Heart left ventricle (tissue), 16 donors: ENCODE measurements at regions not wholly inside any gene's neighbourhood (a gene's known extent, or its start where the extent isn't known, plus 50 kb on each side); places are given as distances from the start of the nearest gene placed in this dataset.
"Not testable (repeated sequence)": the region's sequence is repeated elsewhere in the genome, so short reads cannot be mapped to it uniquely, and the experiment has no call there.

Source experiments
- ATAC-seq, 4 donors: fragments of 200-7000 bp; cut with Tn5 transposase; one replicate each; pipeline ENCODE4 v1.9.1; 2020 to 2022; ENCODE audit warnings: moderate library complexity in 4 of 4, mild to moderate bottlenecking in 3 of 4, moderate number of reproducible peaks in 1 of 4
- DNase-seq, 5 donors: peaks; one replicate each; pipeline ENCODE4 v3.0.0-alpha.2; 2020
- H3K27ac ChIP-seq, 12 donors: fragments of 200-600 bp; sonication (generic) in 4 of 12; one replicate each; pipeline versions ENCODE4 v1.5.0 to v1.8.0; 2016 to 2022; ENCODE audit warnings: mild to moderate bottlenecking in 2 of 12
- H3K27me3 ChIP-seq, 9 donors: fragments of 200-600 bp; sonication (generic) in 2 of 9; one replicate each; pipeline versions ENCODE4 v1.5.1 to v1.8.0; 2016 to 2022; ENCODE audit warnings: mild to moderate bottlenecking in 3 of 9
- H3K36me3 ChIP-seq, 9 donors: fragments of 200-600 bp; sonication (generic) in 2 of 9; one replicate each; pipeline versions ENCODE4 v1.5.0 to v1.8.0; 2018 to 2022; ENCODE audit warnings: mild to moderate bottlenecking in 2 of 9
- H3K4me1 ChIP-seq, 12 donors: fragments of 200-600 bp; sonication (generic) in 4 of 12; one replicate each; pipeline versions ENCODE4 v1.5.0 to v1.8.0; 2016 to 2022; ENCODE audit warnings: mild to moderate bottlenecking in 3 of 12
- H3K4me3 ChIP-seq, 12 donors: fragments of 200-600 bp; sonication (generic) in 4 of 12; one replicate each; pipeline versions ENCODE4 v1.5.0 to v1.8.0; 2017 to 2022; ENCODE audit warnings: mild to moderate bottlenecking in 9 of 12, moderate library complexity in 4 of 12
- H3K9me3 ChIP-seq, 12 donors: fragments of 200-600 bp; sonication (generic) in 4 of 12; one replicate each; pipeline versions ENCODE4 v1.5.0 to v1.8.0; 2016 to 2022; ENCODE audit warnings: mild to moderate bottlenecking in 1 of 12
- POLR2A ChIP-seq, 2 donors: fragments of 450-650 bp; IDR thresholded peaks; one replicate each; pipeline ENCODE4 v1.6.1; 2017; ENCODE audit warnings: antibody characterized with exemption in 2 of 2, mild to moderate bottlenecking in 2 of 2, moderate library complexity in 2 of 2
- WGBS, 4 donors: extraction: QIAGEN DNeasy Blood & Tissue Kit in 2 of 4; methylation state at CpG; one replicate each; pipeline versions ENCODE4 v1.1.5 to v1.1.7; 2013 to 2018; 5-methylcytosine and 5-hydroxymethylcytosine counted together
- intact Hi-C, 10 donors: fragments of 100-400 bp; cut with DNase I; formaldehyde crosslinking; loops; one replicate each; pipeline versions ENCODE4 v1.11.1 to v1.14.2; 2022
- TF ChIP-seq, protein P1 (sequence below), 12 donors: fragments of 200-600 bp; sonication (generic) in 4 of 12; IDR thresholded peaks; one replicate each; pipeline versions ENCODE4 v1.5.0 to v1.8.0; 2018 to 2022; ENCODE audit warnings: antibody characterized with exemption in 12 of 12, mild to moderate bottlenecking in 5 of 12
- donor health status: ischemic (EF 13 %, LVEDD 7.1; RV severe dilation, severe dysfunction).
- donor health status: healthy with polysubstance abuse.
- donor health status: DM: no; HTN: yes; CAD: no.
- donor health status: DM: no; HTN: no; CAD: no.
- donor health status: ischemic (EF 25% LVEDD 6.9; RV normal size, moderate dysfunction).
- donor health status: ischemic (EF 25% LVEDD 5.7; RV mildly dilated, moderate dysfunction).
- donor health status: healthy.
- donor health status: DM: yes; HTN: yes; CAD: no.
- donor health status: ischemic (EF 35%, LVEDD 5.7; RV mildly dilated, moderate dysfunction).
- donor health status: nonischemic (EF 11% LVEDD 7.7; RV severe dilation, severe dysfunction).
- donor health status: DM: yes; HTN: yes; CAD: no.
- donor health status: PGD.
- donor health status: ischemic (EF 29% LVEDD 5.4; RV normal size, mild dysfunction).
- donor health status: nonischemic (EF 23%, LVEDD 6.1; RV moderate dilation, normal function).

- WGBS, 4 donors, result 92 to 93% (median 92%) methylated on average over 2 of the region's 2 CpGs
- intact Hi-C loops, result no loop called here
- H3K27ac ChIP-seq, result no peak overlapping the region
- TF ChIP-seq, protein P1, sequence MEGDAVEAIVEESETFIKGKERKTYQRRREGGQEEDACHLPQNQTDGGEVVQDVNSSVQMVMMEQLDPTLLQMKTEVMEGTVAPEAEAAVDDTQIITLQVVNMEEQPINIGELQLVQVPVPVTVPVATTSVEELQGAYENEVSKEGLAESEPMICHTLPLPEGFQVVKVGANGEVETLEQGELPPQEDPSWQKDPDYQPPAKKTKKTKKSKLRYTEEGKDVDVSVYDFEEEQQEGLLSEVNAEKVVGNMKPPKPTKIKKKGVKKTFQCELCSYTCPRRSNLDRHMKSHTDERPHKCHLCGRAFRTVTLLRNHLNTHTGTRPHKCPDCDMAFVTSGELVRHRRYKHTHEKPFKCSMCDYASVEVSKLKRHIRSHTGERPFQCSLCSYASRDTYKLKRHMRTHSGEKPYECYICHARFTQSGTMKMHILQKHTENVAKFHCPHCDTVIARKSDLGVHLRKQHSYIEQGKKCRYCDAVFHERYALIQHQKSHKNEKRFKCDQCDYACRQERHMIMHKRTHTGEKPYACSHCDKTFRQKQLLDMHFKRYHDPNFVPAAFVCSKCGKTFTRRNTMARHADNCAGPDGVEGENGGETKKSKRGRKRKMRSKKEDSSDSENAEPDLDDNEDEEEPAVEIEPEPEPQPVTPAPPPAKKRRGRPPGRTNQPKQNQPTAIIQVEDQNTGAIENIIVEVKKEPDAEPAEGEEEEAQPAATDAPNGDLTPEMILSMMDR (IDR thresholded peaks at IDR 0.05), result no peak
- TF ChIP-seq POLR2A (IDR thresholded peaks at IDR 0.05), result no peak
- no peaks in the 10 kb centered on the region for H3K27me3 ChIP-seq
- H3K4me3 ChIP-seq, result no peak overlapping the region
- H3K4me1 ChIP-seq, result no peaks in the 10 kb centered on the region
- peaks cover 0 to 28% (median 8%) of the 10 kb centered on the region in 12 donors for H3K9me3 ChIP-seq
- DNase-seq, result no peak
- H3K36me3 ChIP-seq, result no peaks in the 10 kb centered on the region
- ATAC-seq, result no peak
Observed at GRCh38 chr10:8163824-8164223, 109.3 kb downstream of the GATA3 start.

DNA sequence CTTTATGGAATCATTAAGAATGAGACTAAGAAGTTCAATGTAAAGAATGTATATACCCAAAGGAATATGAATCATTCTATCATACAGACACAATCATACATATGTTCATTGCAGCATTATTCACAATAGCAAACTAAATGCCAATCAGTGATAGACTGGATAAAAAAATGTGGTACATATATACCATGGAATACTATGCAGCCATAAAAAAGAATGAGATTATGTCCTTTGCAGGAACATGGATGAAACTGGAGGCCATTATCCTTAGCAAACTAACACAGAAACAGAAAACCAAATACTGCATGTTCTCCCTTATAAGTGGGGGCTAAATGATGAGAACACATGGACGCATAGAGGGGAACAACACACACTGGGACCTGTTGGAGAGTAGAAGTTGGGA is 110.2 kb downstream of the GATA3 start:
- H3K27ac ChIP-seq, H3K4me1 ChIP-seq, intact Hi-C loops, H3K27me3 ChIP-seq, H3K4me3 ChIP-seq, ATAC-seq, DNase-seq, H3K36me3 ChIP-seq: not testable (repeated sequence)
- peaks cover 0 to 37% (median 11%) of the 10 kb centered on the region in 12 donors for H3K9me3 ChIP-seq
- 94 to 97% (median 96%) methylated on average over 1 of the region's 1 CpG for WGBS, 4 donors

GRCh38 chr10:8168836-8169235 is 114.3 kb downstream of the GATA3 start:
- no peak for DNase-seq
- TF ChIP-seq, protein P1 (IDR thresholded peaks at IDR 0.05), result no peak
- no peak for TF ChIP-seq POLR2A (IDR thresholded peaks at IDR 0.05)
- intact Hi-C loops, result no loop called here

GRCh38 chr10:8171008-8171407 is 116.5 kb downstream of the GATA3 start:
- Histone ChIP-seq H3K27me3 (no peaks in the 10 kb centered on the region), H3K4me1 (no peaks in the 10 kb centered on the region), H3K4me3 (no peak overlapping the region), H3K9me3 (peaks cover 0 to 30% (median 15%) of the 10 kb centered on the region in 12 donors), H3K36me3 (no peaks in the 10 kb centered on the region), H3K27ac (no peak overlapping the region)
- no peak for TF ChIP-seq POLR2A (IDR thresholded peaks at IDR 0.05)
- TF ChIP-seq, protein P1 (IDR thresholded peaks at IDR 0.05), result no peak
- intact Hi-C loops, result no loop called here
- WGBS, 4 donors, result 78 to 97% (median 90%) methylated on average over 2 of the region's 2 CpGs
- DNase-seq (no peak), ATAC-seq (no peak)

More at GRCh38 chr10:8168836-8169235, 114.3 kb downstream of the GATA3 start:
- no peak overlapping the region for H3K27ac ChIP-seq
- peaks cover 0 to 42% (median 15%) of the 10 kb centered on the region in 12 donors for H3K9me3 ChIP-seq
- ATAC-seq, result no peak
- no peaks in the 10 kb centered on the region for H3K27me3 ChIP-seq
- H3K4me3 ChIP-seq, result no peak overlapping the region
- no peaks in the 10 kb centered on the region for H3K36me3 ChIP-seq
- no peaks in the 10 kb centered on the region for H3K4me1 ChIP-seq

DNA sequence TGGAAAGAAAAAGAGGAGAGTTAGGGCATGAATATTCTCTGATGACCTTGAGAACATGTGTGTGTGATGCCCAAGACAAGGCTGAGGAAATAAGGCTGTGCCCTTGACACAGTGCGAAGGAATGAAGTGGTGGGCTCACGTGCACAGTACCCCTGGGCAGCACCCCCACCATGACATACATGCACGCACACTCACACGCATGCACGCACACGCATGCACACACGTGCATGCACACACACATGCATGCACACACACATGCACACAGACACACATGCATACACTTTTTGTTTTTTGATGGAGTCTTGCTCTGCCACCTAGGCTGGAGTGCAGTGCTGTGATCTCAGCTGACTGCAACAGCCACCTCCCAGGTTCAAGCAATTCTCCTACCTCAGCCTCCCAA is 118.1 kb downstream of the GATA3 start:
- Histone ChIP-seq H3K27me3 (no peaks in the 10 kb centered on the region), H3K4me3 (no peak overlapping the region), H3K27ac (no peak overlapping the region), H3K9me3 (peaks cover 0 to 26% (median 15%) of the 10 kb centered on the region in 12 donors), H3K36me3 (no peaks in the 10 kb centered on the region), H3K4me1 (no peaks in the 10 kb centered on the region)
- no peak for TF ChIP-seq POLR2A (IDR thresholded peaks at IDR 0.05)
- TF ChIP-seq, protein P1 (IDR thresholded peaks at IDR 0.05), result no peak
- ATAC-seq (no peak), DNase-seq (no peak)
- intact Hi-C loops, result no loop called here
- 80 to 96% (median 91%) methylated on average over 7 of the region's 7 CpGs for WGBS, 4 donors
